Psoas muscle (tissue), 7 donors: ENCODE measurements at regions not wholly inside any gene's neighbourhood (a gene's known extent, or its start where the extent isn't known, plus 50 kb on each side); places are given as distances from the start of the nearest gene placed in this dataset.

Experiments
- ATAC-seq, 4 donors: fragments of 200-7000 bp; cut with Tn5 transposase; one replicate each; pipeline ENCODE4 v1.9.1; 2020; ENCODE audit warnings: moderate library complexity in 3 of 4, mild to moderate bottlenecking in 2 of 4
- DNase-seq, 2 donors: peaks; one replicate each; pipeline ENCODE4 v3.0.0-alpha.2; 2020
- H3K27ac ChIP-seq: fragments of 200-600 bp; one replicate; pipeline ENCODE4 v1.8.0; 2022
- H3K27me3 ChIP-seq, 3 donors: fragments of 200-600 bp in 1 of 3; one replicate each; pipeline versions ENCODE4 v1.6.1 to v1.8.0; 2013 to 2022; ENCODE audit warnings: low read length in 2 of 3, mild to moderate bottlenecking in 2 of 3, moderate library complexity in 1 of 3; ENCODE audit not compliant: insufficient read depth in 3 of 3
- H3K36me3 ChIP-seq, 2 donors: fragments of 200-600 bp in 1 of 2; one replicate each; pipeline versions ENCODE4 v1.6.1 to v1.8.0; 2013 to 2022; ENCODE audit warnings: low read depth in 1 of 2, mild to moderate bottlenecking in 1 of 2, moderate library complexity in 1 of 2; ENCODE audit not compliant: insufficient read depth in 1 of 2
- H3K4me1 ChIP-seq: fragments of 200-600 bp; one replicate; pipeline ENCODE4 v1.8.0; 2022
- H3K4me3 ChIP-seq: fragments of 200-600 bp; one replicate; pipeline ENCODE4 v1.8.0; 2022; ENCODE audit warnings: mild to moderate bottlenecking
- H3K9me3 ChIP-seq: fragments of 200-600 bp; one replicate; pipeline ENCODE4 v1.8.0; 2022
- CTCF ChIP-seq: fragments of 200-600 bp; IDR thresholded peaks from one replicate; pipeline ENCODE4 v1.8.0; 2022; ENCODE audit warnings: antibody characterized with exemption
- WGBS, 3 donors: extraction: QIAGEN DNeasy Blood & Tissue Kit; methylation state at CpG; one replicate each; pipeline versions ENCODE4 v1.1.6 to v1.1.7; 2013; 5-methylcytosine and 5-hydroxymethylcytosine counted together
- intact Hi-C, 2 donors: fragments of 100-400 bp; cut with DNase I; formaldehyde crosslinking; loops; one replicate each; pipeline versions ENCODE4 v1.11.0 to v1.14.2; 2022
- donor health status: healthy with polysubstance abuse.
- donor health status: DM: no; HTN: no; CAD: no; lungs with moderate emphysema.
- donor health status: Bipolar disorder and iron deficiency.
- donor health status: healthy.
- donor health status: DM: yes; HTN: yes; CAD: no.
- donor health status: DM: no; HTN: no; CAD: no.
- donor health status: DM: yes; HTN: yes; CAD: no.

GRCh38 chr6:146865756-146866379, 267.1 kb downstream of the ADGB start:
- WGBS, 3 donors = 57 to 74% (median 69%) methylated on average over 5 of the region's 5 CpGs
- Histone ChIP-seq H3K27ac (no peak overlapping the region), H3K27me3 (no peaks in the 10 kb centered on the region), H3K4me3 (no peak overlapping the region), H3K4me1 (no peaks in the 10 kb centered on the region), H3K9me3 (no peaks in the 10 kb centered on the region), H3K36me3 (no peaks in the 10 kb centered on the region)
- no peak for DNase-seq
- no peak for ATAC-seq
- no peak for TF ChIP-seq CTCF
- intact Hi-C loops = no loop called here

- no peaks in the 10 kb centered on the region for H3K27me3 ChIP-seq
- 66 to 93% (median 72%) methylated on average over 4 of the region's 4 CpGs for WGBS, 3 donors
- no peak overlapping the region for H3K4me3 ChIP-seq
- H3K9me3 ChIP-seq = no peaks in the 10 kb centered on the region
- DNase-seq (no peak), ATAC-seq (no peak)
- TF ChIP-seq CTCF = no peak
- H3K27ac ChIP-seq = no peak overlapping the region
- no peaks in the 10 kb centered on the region for H3K4me1 ChIP-seq
- H3K36me3 ChIP-seq = no peaks in the 10 kb centered on the region
- intact Hi-C loops = no loop called here
These were observed 268.1 kb downstream of the ADGB start for GRCh38 chr6:146866731-146867414.

- TF ChIP-seq CTCF = no peak
- WGBS, 3 donors = 72 to 79% (median 76%) methylated on average over 4 of the region's 4 CpGs
- no peak overlapping the region for H3K27ac ChIP-seq
- intact Hi-C loops = no loop called here
- H3K36me3 ChIP-seq = no peaks in the 10 kb centered on the region
- ATAC-seq (no peak), DNase-seq (no peak)
- H3K27me3 ChIP-seq = no peaks in the 10 kb centered on the region
- no peaks in the 10 kb centered on the region for H3K9me3 ChIP-seq
- no peak overlapping the region for H3K4me3 ChIP-seq
- no peaks in the 10 kb centered on the region for H3K4me1 ChIP-seq
These were observed 270.0 kb downstream of the ADGB start for GRCh38 chr6:146868671-146869209.

GRCh38 chr6:146870760-146871159, 272.0 kb downstream of the ADGB start:
- 82 to 84% (median 84%) methylated on average over 3 of the region's 3 CpGs for WGBS, 3 donors
- no peak for TF ChIP-seq CTCF
- no peak overlapping the region for H3K4me3 ChIP-seq
- DNase-seq (no peak), ATAC-seq (no peak)
- intact Hi-C loops = no loop called here
- no peaks in the 10 kb centered on the region for H3K4me1 ChIP-seq
- no peak overlapping the region for H3K27ac ChIP-seq
- H3K27me3 ChIP-seq = no peaks in the 10 kb centered on the region
- no peaks in the 10 kb centered on the region for H3K9me3 ChIP-seq
- no peaks in the 10 kb centered on the region for H3K36me3 ChIP-seq
